ENCODE measurements at regions not wholly inside any gene's neighbourhood (a gene's known extent, or its start where the extent isn't known, plus 50 kb on each side); places are given as distances from the start of the nearest gene placed in this dataset.

- no peak for DNase-seq (ENCODE audit: low spot score)
- POLR2A ChIA-PET (ENCODE audit: low non-redundant PET), result no interaction called here
- no TSS peak for BruUV-seq (replicated peaks)
- Histone ChIP-seq H3K4me3 (ENCODE audit: low read depth, low read length, poor library complexity, severe bottlenecking) (no peak overlapping the region), H3K27ac (ENCODE audit: low read depth, low read length, poor library complexity, severe bottlenecking) (no peak overlapping the region), H3K36me3 (ENCODE audit: insufficient read depth, low read length, poor library complexity, severe bottlenecking) (no peaks in the 10 kb centered on the region), H3K9me3 (ENCODE audit: low read depth, low read length, poor library complexity, severe bottlenecking) (peaks cover 10% of the 10 kb centered on the region), H3K4me1 (ENCODE audit: insufficient read depth, low read length, poor library complexity, severe bottlenecking) (no peaks in the 10 kb centered on the region), H3K27me3 (replicated peaks; ENCODE audit: insufficient read depth, low read depth, low read length, poor library complexity) (no peaks in the 10 kb centered on the region)
- intact Hi-C loops (cut with micrococcal nuclease; ENCODE audit: unreplicated experiment), result loop anchor here (10.0 kb wide), 1 partner anchor 57 kb away; no protein-coding TSS in a partner anchor
- no peak for TF ChIP-seq CTCF (conservative IDR thresholded peaks at IDR 0.05; ENCODE audit: low read depth, low read length)
- no peak for TF ChIP-seq EZH2 (IDR thresholded peaks at IDR 0.05; ENCODE audit: borderline replicate concordance, low read depth, low read length, poor library complexity, severe bottlenecking)
- CTCF ChIA-PET, result no interaction called here
Observed at GRCh38 chrX:57737881-57738280, 57.8 kb upstream of the NLRP2B start.
